T47D (cell line): ENCODE measurements at regions not wholly inside any gene's neighbourhood (a gene's known extent, or its start where the extent isn't known, plus 50 kb on each side); places are given as distances from the start of the nearest gene placed in this dataset.
A peak's percentile ranks its signal among the peaks of the same experiment; 100 is the strongest.
"Not testable (repeated sequence)": the region's sequence is repeated elsewhere in the genome, so short reads cannot be mapped to it uniquely, and the experiment has no call there.

Source experiments
- DNase-seq, 2 experiments: peaks; one replicate each; pipeline versions ENCODE4 v3.0.0 to v3.0.0-alpha.2; 2011 to 2012; ENCODE audit warnings: low read depth in 1 of 2, low spot score in 1 of 2
- JUND ChIP-seq: IDR thresholded peaks from 2 replicates; pipeline ENCODE4 v1.6.1; 2012; ENCODE audit warnings: low read depth
- in situ Hi-C: cut with HindIII; loops from 2 replicates; pipeline ENCODE4 v1.10.0; 2016; ENCODE audit warnings: low sequenced_read_pairs, low pct_unique_long_range_greater_than_20kb

- DNase-seq: peak in 1 of 2 experiments; percentile 12
- no peak for TF ChIP-seq JUND
- in situ Hi-C loops: no loop called here
These were observed 132.3 kb downstream of the PFDN4 start for GRCh38 chr20:54340206-54340605.

GRCh38 chr20:54340667-54341081, 132.8 kb downstream of the PFDN4 start:
- no peak for DNase-seq
- TF ChIP-seq JUND: no peak
- in situ Hi-C loops: no loop called here

GRCh38 chr20:54342258-54342920, 133.0 kb upstream of the DOK5 start:
- in situ Hi-C loops: no loop called here
- TF ChIP-seq JUND: no peak
- DNase-seq: no peak

- DNase-seq: no peak
- in situ Hi-C loops: no loop called here
- no peak for TF ChIP-seq JUND
These were observed 132.3 kb upstream of the DOK5 start for GRCh38 chr20:54343099-54343498.

- DNase-seq: no peak
- in situ Hi-C loops: no loop called here
- no peak for TF ChIP-seq JUND
These were observed 131.8 kb upstream of the DOK5 start for GRCh38 chr20:54343634-54344033.

GRCh38 chr20:54344832-54345231, 130.6 kb upstream of the DOK5 start:
- in situ Hi-C loops: no loop called here
- no peak for DNase-seq
- no peak for TF ChIP-seq JUND

GRCh38 chr20:54345301-54345724, 130.1 kb upstream of the DOK5 start:
- TF ChIP-seq JUND: no peak
- DNase-seq: no peak
- in situ Hi-C loops: no loop called here

- in situ Hi-C loops: no loop called here
These were observed 129.6 kb upstream of the DOK5 start for GRCh38 chr20:54345821-54346220.

GRCh38 chr20:54346276-54346675, 129.1 kb upstream of the DOK5 start:
- TF ChIP-seq JUND: no peak
- in situ Hi-C loops: no loop called here
- no peak for DNase-seq

More at GRCh38 chr20:54345821-54346220, 129.6 kb upstream of the DOK5 start:
- no peak for TF ChIP-seq JUND
- no peak for DNase-seq

GRCh38 chr20:54347166-54347833, 128.1 kb upstream of the DOK5 start:
- no peak for TF ChIP-seq JUND
- in situ Hi-C loops: no loop called here
- no peak for DNase-seq

GRCh38 chr20:54350415-54350814, 125.0 kb upstream of the DOK5 start:
- no peak for DNase-seq
- no peak for TF ChIP-seq JUND
- in situ Hi-C loops: no loop called here

GRCh38 chr20:54351371-54352136, 123.8 kb upstream of the DOK5 start:
- TF ChIP-seq JUND: no peak
- in situ Hi-C loops: no loop called here
- no peak for DNase-seq

- DNase-seq, in situ Hi-C loops: not testable (repeated sequence)
These were observed 122.9 kb upstream of the DOK5 start for GRCh38 chr20:54352541-54352940.
